ENCODE measurements at regions not wholly inside any gene's neighbourhood (a gene's known extent, or its start where the extent isn't known, plus 50 kb on each side); places are given as distances from the start of the nearest gene placed in this dataset.

DNA sequence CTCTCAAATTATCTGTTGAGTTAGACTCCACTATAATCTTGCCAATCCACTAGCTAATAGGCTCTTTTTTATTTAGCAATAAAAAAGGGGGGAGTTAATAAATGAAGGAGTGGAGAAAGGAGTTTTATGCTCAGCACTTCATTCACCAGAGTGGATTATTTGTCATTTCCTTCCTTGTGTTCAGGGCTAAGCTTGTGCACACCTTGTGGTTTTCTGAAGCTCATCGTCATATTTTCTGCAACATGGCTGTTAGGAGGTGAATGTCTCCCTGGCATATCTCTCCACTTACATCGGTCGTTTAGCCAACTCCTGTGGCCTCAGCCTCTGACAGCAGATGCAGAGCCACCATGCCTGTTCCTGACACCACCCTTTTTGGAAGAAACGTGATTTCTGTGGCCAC, 83.9 kb upstream of the MTNR1B start:
- TF ChIP-seq, protein P1, sequence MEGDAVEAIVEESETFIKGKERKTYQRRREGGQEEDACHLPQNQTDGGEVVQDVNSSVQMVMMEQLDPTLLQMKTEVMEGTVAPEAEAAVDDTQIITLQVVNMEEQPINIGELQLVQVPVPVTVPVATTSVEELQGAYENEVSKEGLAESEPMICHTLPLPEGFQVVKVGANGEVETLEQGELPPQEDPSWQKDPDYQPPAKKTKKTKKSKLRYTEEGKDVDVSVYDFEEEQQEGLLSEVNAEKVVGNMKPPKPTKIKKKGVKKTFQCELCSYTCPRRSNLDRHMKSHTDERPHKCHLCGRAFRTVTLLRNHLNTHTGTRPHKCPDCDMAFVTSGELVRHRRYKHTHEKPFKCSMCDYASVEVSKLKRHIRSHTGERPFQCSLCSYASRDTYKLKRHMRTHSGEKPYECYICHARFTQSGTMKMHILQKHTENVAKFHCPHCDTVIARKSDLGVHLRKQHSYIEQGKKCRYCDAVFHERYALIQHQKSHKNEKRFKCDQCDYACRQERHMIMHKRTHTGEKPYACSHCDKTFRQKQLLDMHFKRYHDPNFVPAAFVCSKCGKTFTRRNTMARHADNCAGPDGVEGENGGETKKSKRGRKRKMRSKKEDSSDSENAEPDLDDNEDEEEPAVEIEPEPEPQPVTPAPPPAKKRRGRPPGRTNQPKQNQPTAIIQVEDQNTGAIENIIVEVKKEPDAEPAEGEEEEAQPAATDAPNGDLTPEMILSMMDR (IDR thresholded peaks at IDR 0.05; ENCODE audit: insufficient read depth, low read length, poor library complexity, severe bottlenecking), result no peak
- no peak for TF ChIP-seq EZH2phosphoT487 (conservative IDR thresholded peaks at IDR 0.05; ENCODE audit: low read length)

Data from SU-DHL-6 (cell line).